ENCODE measurements at regions not wholly inside any gene's neighbourhood (a gene's known extent, or its start where the extent isn't known, plus 50 kb on each side); places are given as distances from the start of the nearest gene placed in this dataset.
A peak's percentile ranks its signal among the peaks of the same experiment; 100 is the strongest.

DNA sequence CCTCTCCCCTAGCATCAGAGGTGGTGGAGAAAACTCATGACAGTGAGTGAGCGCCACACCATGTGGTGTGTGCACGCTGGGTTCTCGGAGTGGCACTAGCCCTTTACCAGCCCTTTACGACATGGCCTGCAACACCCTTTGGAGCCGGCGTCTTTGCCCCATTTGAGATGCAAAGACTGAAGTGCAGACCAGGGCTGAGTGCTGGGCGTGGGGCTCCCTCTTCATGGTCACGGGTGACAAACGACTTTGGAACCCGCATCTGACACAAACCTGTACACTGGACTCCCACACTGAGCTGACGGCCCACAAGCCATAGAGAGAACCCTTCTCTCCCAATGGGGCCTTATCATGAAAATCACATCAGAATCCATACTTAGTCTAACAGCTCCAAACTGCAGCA, 76.8 kb upstream of the ALDH1L1 start:
- no peak overlapping the region for H3K4me3 ChIP-seq (ENCODE audit: control insufficient read depth, low read depth, low read length)
- TF ChIP-seq, protein P1, sequence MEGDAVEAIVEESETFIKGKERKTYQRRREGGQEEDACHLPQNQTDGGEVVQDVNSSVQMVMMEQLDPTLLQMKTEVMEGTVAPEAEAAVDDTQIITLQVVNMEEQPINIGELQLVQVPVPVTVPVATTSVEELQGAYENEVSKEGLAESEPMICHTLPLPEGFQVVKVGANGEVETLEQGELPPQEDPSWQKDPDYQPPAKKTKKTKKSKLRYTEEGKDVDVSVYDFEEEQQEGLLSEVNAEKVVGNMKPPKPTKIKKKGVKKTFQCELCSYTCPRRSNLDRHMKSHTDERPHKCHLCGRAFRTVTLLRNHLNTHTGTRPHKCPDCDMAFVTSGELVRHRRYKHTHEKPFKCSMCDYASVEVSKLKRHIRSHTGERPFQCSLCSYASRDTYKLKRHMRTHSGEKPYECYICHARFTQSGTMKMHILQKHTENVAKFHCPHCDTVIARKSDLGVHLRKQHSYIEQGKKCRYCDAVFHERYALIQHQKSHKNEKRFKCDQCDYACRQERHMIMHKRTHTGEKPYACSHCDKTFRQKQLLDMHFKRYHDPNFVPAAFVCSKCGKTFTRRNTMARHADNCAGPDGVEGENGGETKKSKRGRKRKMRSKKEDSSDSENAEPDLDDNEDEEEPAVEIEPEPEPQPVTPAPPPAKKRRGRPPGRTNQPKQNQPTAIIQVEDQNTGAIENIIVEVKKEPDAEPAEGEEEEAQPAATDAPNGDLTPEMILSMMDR (IDR thresholded peaks at IDR 0.05; ENCODE audit: control insufficient read depth, insufficient read depth, low read depth, low read length, missing control alignments), result no peak
- no peak for DNase-seq (ENCODE audit: low read depth)

- no peak for DNase-seq (ENCODE audit: low read depth)
- H3K4me3 ChIP-seq (ENCODE audit: control insufficient read depth, low read depth, low read length), result no peak overlapping the region
- TF ChIP-seq, protein P1 (IDR thresholded peaks at IDR 0.05; ENCODE audit: control insufficient read depth, insufficient read depth, low read depth, low read length, missing control alignments), result no peak
Measured at GRCh38 chr3:126256251-126256650, 75.9 kb upstream of the ALDH1L1 start.

GRCh38 chr3:126253072-126253471, 72.7 kb upstream of the ALDH1L1 start:
- DNase-seq (ENCODE audit: low read depth), result no peak
- TF ChIP-seq, protein P1 (IDR thresholded peaks at IDR 0.05; ENCODE audit: control insufficient read depth, insufficient read depth, low read depth, low read length, missing control alignments), result no peak
- H3K4me3 ChIP-seq (ENCODE audit: control insufficient read depth, low read depth, low read length), result no peak overlapping the region

- no peak for DNase-seq (ENCODE audit: low read depth)
- TF ChIP-seq, protein P1 (IDR thresholded peaks at IDR 0.05; ENCODE audit: control insufficient read depth, insufficient read depth, low read depth, low read length, missing control alignments), result no peak
- H3K4me3 ChIP-seq (ENCODE audit: control insufficient read depth, low read depth, low read length), result no peak overlapping the region
Measured at GRCh38 chr3:126252373-126252772, 72.0 kb upstream of the ALDH1L1 start.

GRCh38 chr3:126245811-126246727, 65.7 kb upstream of the ALDH1L1 start:
- no peak overlapping the region for H3K4me3 ChIP-seq (ENCODE audit: control insufficient read depth, low read depth, low read length)
- DNase-seq (ENCODE audit: low read depth), result peak; percentile 11
- TF ChIP-seq, protein P1 (IDR thresholded peaks at IDR 0.05; ENCODE audit: control insufficient read depth, insufficient read depth, low read depth, low read length, missing control alignments), result peak; percentile 69

Measured in AG09309 (cell line).